ENCODE measurements at regions not wholly inside any gene's neighbourhood (a gene's known extent, or its start where the extent isn't known, plus 50 kb on each side); places are given as distances from the start of the nearest gene placed in this dataset.

DNA sequence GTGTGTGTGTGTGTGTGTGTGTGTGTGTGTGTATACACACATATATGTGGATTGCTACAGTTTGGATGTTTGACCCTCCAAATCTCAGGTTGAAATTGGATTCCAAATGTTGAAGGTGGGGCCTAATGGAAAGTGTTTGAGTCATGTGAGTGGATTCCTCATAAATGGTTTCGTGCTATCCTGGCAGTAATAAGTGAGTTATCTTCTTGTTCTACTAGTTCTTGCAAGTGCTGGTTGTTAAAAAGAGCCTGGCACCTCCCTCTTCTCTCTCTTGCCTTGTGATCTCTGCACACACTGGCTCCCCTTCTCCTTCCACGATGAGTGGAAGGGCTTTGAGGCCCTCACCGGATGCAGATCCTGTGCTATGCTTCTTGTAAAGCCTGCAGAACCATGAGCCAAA, 344.1 kb downstream of the SH2D1A start:
- whole genome bisulfite sequencing, 2 donors (ENCODE audit: low coverage in 1 of 2), result 69% methylated on average over 3 of the region's 3 CpGs; no CpG with 5 or more reads in 1 of the 2 donors
- Histone ChIP-seq H3K9me3 (no peaks in the 10 kb centered on the region), H3K27me3 (no peaks in the 10 kb centered on the region), H3K27ac (no peak overlapping the region), H3K4me1 (no peaks in the 10 kb centered on the region), H3K36me3 (no peaks in the 10 kb centered on the region), H3K4me3 (no peak overlapping the region)
- DNase-seq, result no peak
- in situ Hi-C loops (cut with MboI; ENCODE audit: low pct_ligation_motif_present in 1 of 4, low pct_unique_long_range_greater_than_20kb in 1 of 4, low sequenced_read_pairs in 3 of 4), result no loop called here
- no peak for TF ChIP-seq POLR2A (IDR thresholded peaks at IDR 0.05)
- TF ChIP-seq, protein P1, sequence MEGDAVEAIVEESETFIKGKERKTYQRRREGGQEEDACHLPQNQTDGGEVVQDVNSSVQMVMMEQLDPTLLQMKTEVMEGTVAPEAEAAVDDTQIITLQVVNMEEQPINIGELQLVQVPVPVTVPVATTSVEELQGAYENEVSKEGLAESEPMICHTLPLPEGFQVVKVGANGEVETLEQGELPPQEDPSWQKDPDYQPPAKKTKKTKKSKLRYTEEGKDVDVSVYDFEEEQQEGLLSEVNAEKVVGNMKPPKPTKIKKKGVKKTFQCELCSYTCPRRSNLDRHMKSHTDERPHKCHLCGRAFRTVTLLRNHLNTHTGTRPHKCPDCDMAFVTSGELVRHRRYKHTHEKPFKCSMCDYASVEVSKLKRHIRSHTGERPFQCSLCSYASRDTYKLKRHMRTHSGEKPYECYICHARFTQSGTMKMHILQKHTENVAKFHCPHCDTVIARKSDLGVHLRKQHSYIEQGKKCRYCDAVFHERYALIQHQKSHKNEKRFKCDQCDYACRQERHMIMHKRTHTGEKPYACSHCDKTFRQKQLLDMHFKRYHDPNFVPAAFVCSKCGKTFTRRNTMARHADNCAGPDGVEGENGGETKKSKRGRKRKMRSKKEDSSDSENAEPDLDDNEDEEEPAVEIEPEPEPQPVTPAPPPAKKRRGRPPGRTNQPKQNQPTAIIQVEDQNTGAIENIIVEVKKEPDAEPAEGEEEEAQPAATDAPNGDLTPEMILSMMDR (IDR thresholded peaks at IDR 0.05), result no peak
- TF ChIP-seq EP300 (IDR thresholded peaks at IDR 0.05; ENCODE audit: low read depth), result no peak
- intact Hi-C loops (cut with DNase I; ENCODE audit: low total_unique reads), result no loop called here

DNA sequence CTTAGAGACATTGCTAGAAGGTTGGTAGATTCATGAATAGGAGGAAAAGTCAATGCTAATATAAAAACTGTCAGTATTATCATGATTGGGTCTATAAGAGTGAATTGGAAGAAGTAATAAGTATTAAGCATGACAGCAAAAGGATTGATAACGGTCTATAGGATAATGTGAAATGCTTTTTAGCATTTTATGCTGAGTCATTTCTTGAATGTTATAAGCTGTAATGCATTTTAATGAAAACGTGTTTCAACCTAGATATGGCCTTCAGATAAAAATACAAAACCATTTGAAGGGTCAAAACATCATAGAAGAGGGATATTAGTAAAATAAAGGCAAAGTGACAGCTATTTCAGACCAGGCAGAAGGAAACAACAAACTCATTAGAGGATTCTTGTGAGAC, 353.5 kb downstream of the SH2D1A start:
- intact Hi-C loops (cut with DNase I; ENCODE audit: low total_unique reads), result no loop called here
- H3K4me1 ChIP-seq, result no peaks in the 10 kb centered on the region
- in situ Hi-C loops (cut with MboI; ENCODE audit: low pct_ligation_motif_present in 1 of 4, low pct_unique_long_range_greater_than_20kb in 1 of 4, low sequenced_read_pairs in 3 of 4), result no loop called here
- DNase-seq, result no peak
- no peaks in the 10 kb centered on the region for H3K9me3 ChIP-seq
- TF ChIP-seq POLR2AphosphoS5 (IDR thresholded peaks at IDR 0.05) (no peak), POLR2A (IDR thresholded peaks at IDR 0.05) (no peak), EP300 (IDR thresholded peaks at IDR 0.05; ENCODE audit: low read depth) (no peak)
- TF ChIP-seq, protein P1 (IDR thresholded peaks at IDR 0.05), result no peak
- H3K36me3 ChIP-seq, result no peaks in the 10 kb centered on the region
- H3K27ac ChIP-seq, result no peak overlapping the region
- H3K27me3 ChIP-seq, result no peaks in the 10 kb centered on the region
- WGBS, 2 donors (ENCODE audit: low coverage in 1 of 2), result 38 to 86% methylated on average over 1 to 2 of the region's 2 CpGs
- no peak overlapping the region for H3K4me3 ChIP-seq

DNA sequence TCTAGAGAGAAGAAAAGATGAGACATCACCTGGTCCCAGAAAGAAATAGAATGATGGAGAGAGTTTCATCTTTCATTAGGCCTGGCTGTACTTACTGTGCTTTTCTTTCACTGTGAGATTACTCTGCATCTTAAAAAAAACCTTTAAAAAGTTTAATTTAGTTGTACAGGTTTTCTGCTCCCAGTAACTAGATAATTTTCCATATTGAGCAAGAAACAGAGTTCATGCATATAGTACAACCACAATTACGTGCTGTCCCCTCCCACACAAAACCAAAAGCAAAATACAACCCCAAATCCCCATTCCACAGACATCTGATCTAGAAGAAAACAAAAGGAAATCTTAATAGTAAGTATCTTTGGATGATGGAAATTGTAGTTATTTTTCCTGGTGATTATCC, 371.2 kb downstream of the SH2D1A start:
- intact Hi-C loops (cut with DNase I; ENCODE audit: low total_unique reads), result no loop called here
- Histone ChIP-seq H3K27ac (no peak overlapping the region), H3K4me1 (no peaks in the 10 kb centered on the region), H3K9me3 (no peaks in the 10 kb centered on the region), H3K36me3 (no peaks in the 10 kb centered on the region), H3K4me3 (no peak overlapping the region), H3K27me3 (no peaks in the 10 kb centered on the region)
- 47 to 86% methylated on average over 1 of the region's 1 CpG for WGBS, 2 donors (ENCODE audit: low coverage in 1 of 2)
- in situ Hi-C loops (cut with MboI; ENCODE audit: low pct_ligation_motif_present in 1 of 4, low pct_unique_long_range_greater_than_20kb in 1 of 4, low sequenced_read_pairs in 3 of 4), result no loop called here
- TF ChIP-seq POLR2AphosphoS5 (IDR thresholded peaks at IDR 0.05) (no peak), POLR2A (IDR thresholded peaks at IDR 0.05) (no peak), EP300 (IDR thresholded peaks at IDR 0.05; ENCODE audit: low read depth) (no peak)
- TF ChIP-seq, protein P1 (IDR thresholded peaks at IDR 0.05), result no peak
- DNase-seq, result no peak

DNA sequence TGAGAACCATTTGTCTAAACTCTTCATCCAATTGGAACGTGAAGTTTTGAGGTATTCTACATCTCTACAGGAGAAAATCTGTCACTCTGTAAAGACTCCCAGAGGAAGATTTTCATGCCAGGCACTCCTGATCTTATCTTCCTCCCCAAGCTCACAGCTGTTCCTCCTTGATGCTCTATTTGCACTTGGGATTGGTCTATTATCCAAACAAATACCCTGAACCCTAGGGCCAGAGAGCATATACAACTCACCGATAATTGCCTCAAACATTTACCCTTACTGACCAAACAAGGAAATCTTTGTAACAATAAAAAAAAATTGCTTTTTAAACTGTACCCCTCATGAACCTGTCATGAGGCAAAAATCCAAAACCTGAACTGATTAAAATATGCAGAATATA, 372.7 kb downstream of the SH2D1A start:
- intact Hi-C loops (cut with DNase I; ENCODE audit: low total_unique reads), result no loop called here
- Histone ChIP-seq H3K36me3 (no peaks in the 10 kb centered on the region), H3K4me1 (no peaks in the 10 kb centered on the region), H3K9me3 (no peaks in the 10 kb centered on the region), H3K27ac (no peak overlapping the region), H3K4me3 (no peak overlapping the region), H3K27me3 (no peaks in the 10 kb centered on the region)
- no peak for DNase-seq
- TF ChIP-seq POLR2A (IDR thresholded peaks at IDR 0.05) (no peak), EP300 (IDR thresholded peaks at IDR 0.05; ENCODE audit: low read depth) (no peak), POLR2AphosphoS5 (IDR thresholded peaks at IDR 0.05) (no peak)
- TF ChIP-seq, protein P1 (IDR thresholded peaks at IDR 0.05), result no peak
- in situ Hi-C loops (cut with MboI; ENCODE audit: low pct_ligation_motif_present in 1 of 4, low pct_unique_long_range_greater_than_20kb in 1 of 4, low sequenced_read_pairs in 3 of 4), result no loop called here
- 53% methylated on average over 2 of the region's 2 CpGs; no CpG with 5 or more reads in 1 of the 2 donors for WGBS, 2 donors (ENCODE audit: low coverage in 1 of 2)

Measured in transverse colon (tissue), 4 donors.